Epithelial cell of esophagus (primary cell): ENCODE measurements at regions not wholly inside any gene's neighbourhood (a gene's known extent, or its start where the extent isn't known, plus 50 kb on each side); places are given as distances from the start of the nearest gene placed in this dataset.
A peak's percentile ranks its signal among the peaks of the same experiment; 100 is the strongest.

ENCODE experiments used
- DNase-seq: peaks from one replicate; pipeline ENCODE4 v3.0.0; 2010; ENCODE audit warnings: low read depth
- H3K4me3 ChIP-seq: 2 replicates; pipeline ENCODE4 v1.5.1; 2011; ENCODE audit warnings: mild to moderate bottlenecking, low read length, control low read depth
- CTCF ChIP-seq: IDR thresholded peaks from 2 replicates; pipeline ENCODE4 v1.5.1; 2011; ENCODE audit warnings: low read depth, mild to moderate bottlenecking, low read length, control low read depth, inconsistent platforms; ENCODE audit not compliant: insufficient read depth; ENCODE audit errors: missing control alignments

- no peak for DNase-seq
- no peak overlapping the region for H3K4me3 ChIP-seq
- TF ChIP-seq CTCF = no peak
Measured at GRCh38 chr16:47806309-47806847, 345.2 kb downstream of the PHKB start.

- peak; percentile 43 for DNase-seq
- TF ChIP-seq CTCF = no peak
- no peak overlapping the region for H3K4me3 ChIP-seq
Measured at GRCh38 chr16:47787696-47788095, 326.6 kb downstream of the PHKB start.

- TF ChIP-seq CTCF = no peak
- no peak overlapping the region for H3K4me3 ChIP-seq
- DNase-seq = no peak
Measured at GRCh38 chr16:47781673-47782072, 320.5 kb downstream of the PHKB start.

- H3K4me3 ChIP-seq = no peak overlapping the region
- DNase-seq = no peak
- TF ChIP-seq CTCF = no peak
Measured at GRCh38 chr16:47780213-47780875, 319.2 kb downstream of the PHKB start.

- no peak overlapping the region for H3K4me3 ChIP-seq
- DNase-seq = no peak
- TF ChIP-seq CTCF = no peak
Measured at GRCh38 chr16:47779201-47780016, 318.3 kb downstream of the PHKB start.

- DNase-seq = no peak
- TF ChIP-seq CTCF = no peak
- H3K4me3 ChIP-seq = no peak overlapping the region
Measured at GRCh38 chr16:47778106-47778801, 317.1 kb downstream of the PHKB start.
